Memory B cell (primary cell): ENCODE measurements at regions not wholly inside any gene's neighbourhood (a gene's known extent, or its start where the extent isn't known, plus 50 kb on each side); places are given as distances from the start of the nearest gene placed in this dataset.

Experiments
- ATAC-seq: fragments of 150-1000 bp; cut with Tn5 transposase; 2 replicates; pipeline ENCODE4 v1.10.0; 2021; ENCODE audit warnings: low read depth, mild to moderate bottlenecking, moderate library complexity
- DNase-seq, 2 donors: peaks; one replicate each; pipeline ENCODE4 v3.0.0; 2022; ENCODE audit warnings: low spot score in 2 of 2
- H3K27ac Mint-ChIP-seq: one replicate; pipeline ENCODE4 v1.8.0; 2022; ENCODE audit warnings: mild to moderate bottlenecking, moderate library complexity, mixed read lengths
- H3K27me3 Mint-ChIP-seq: one replicate; pipeline ENCODE4 v1.8.0; 2022; ENCODE audit warnings: mixed read lengths
- H3K36me3 Mint-ChIP-seq: one replicate; pipeline ENCODE4 v1.8.0; 2022; ENCODE audit warnings: mild to moderate bottlenecking, mixed read lengths
- H3K4me1 Mint-ChIP-seq: one replicate; pipeline ENCODE4 v1.8.0; 2022; ENCODE audit warnings: mixed read lengths
- H3K4me3 Mint-ChIP-seq: one replicate; pipeline ENCODE4 v1.8.0; 2022; ENCODE audit warnings: mild to moderate bottlenecking, moderate library complexity, mixed read lengths
- H3K9me3 Mint-ChIP-seq: one replicate; pipeline ENCODE4 v1.8.0; 2022; ENCODE audit warnings: mixed read lengths

- H3K4me1 Mint-ChIP-seq: no peaks in the 10 kb centered on the region
- H3K27me3 Mint-ChIP-seq: peaks cover 7% of the 10 kb centered on the region
- no peak overlapping the region for H3K4me3 Mint-ChIP-seq
- H3K9me3 Mint-ChIP-seq: no peaks in the 10 kb centered on the region
- no peaks in the 10 kb centered on the region for H3K36me3 Mint-ChIP-seq
- ATAC-seq (no peak), DNase-seq (no peak)
- no peak overlapping the region for H3K27ac Mint-ChIP-seq
Measured at GRCh38 chr9:1217076-1217475, 166.9 kb downstream of the DMRT2 start.

GRCh38 chr9:1219284-1219683 is 169.1 kb downstream of the DMRT2 start:
- Mint-ChIP-seq H3K27me3 (peaks cover 7% of the 10 kb centered on the region), H3K4me3 (no peak overlapping the region), H3K36me3 (no peaks in the 10 kb centered on the region), H3K4me1 (no peaks in the 10 kb centered on the region), H3K9me3 (no peaks in the 10 kb centered on the region), H3K27ac (no peak overlapping the region)
- DNase-seq: no peak
- no peak for ATAC-seq

GRCh38 chr9:1221298-1221697 is 171.1 kb downstream of the DMRT2 start:
- ATAC-seq (no peak), DNase-seq (no peak)
- H3K27me3 Mint-ChIP-seq: peaks cover 7% of the 10 kb centered on the region
- no peaks in the 10 kb centered on the region for H3K9me3 Mint-ChIP-seq
- no peaks in the 10 kb centered on the region for H3K36me3 Mint-ChIP-seq
- no peak overlapping the region for H3K4me3 Mint-ChIP-seq
- H3K4me1 Mint-ChIP-seq: no peaks in the 10 kb centered on the region
- no peak overlapping the region for H3K27ac Mint-ChIP-seq

GRCh38 chr9:1222511-1222910 is 172.4 kb downstream of the DMRT2 start:
- no peaks in the 10 kb centered on the region for H3K4me1 Mint-ChIP-seq
- DNase-seq: no peak

GRCh38 chr9:1231998-1232919 is 182.1 kb downstream of the DMRT2 start:
- no peak overlapping the region for H3K27ac Mint-ChIP-seq
- H3K4me1 Mint-ChIP-seq: no peaks in the 10 kb centered on the region
- peaks cover 3% of the 10 kb centered on the region for H3K27me3 Mint-ChIP-seq
- no peak for DNase-seq
- no peak for ATAC-seq
- no peaks in the 10 kb centered on the region for H3K9me3 Mint-ChIP-seq
- H3K36me3 Mint-ChIP-seq: no peaks in the 10 kb centered on the region
- no peak overlapping the region for H3K4me3 Mint-ChIP-seq

More at GRCh38 chr9:1222511-1222910, 172.4 kb downstream of the DMRT2 start:
- ATAC-seq: no peak
- H3K36me3 Mint-ChIP-seq: no peaks in the 10 kb centered on the region
- no peak overlapping the region for H3K4me3 Mint-ChIP-seq
- no peak overlapping the region for H3K27ac Mint-ChIP-seq
- no peaks in the 10 kb centered on the region for H3K9me3 Mint-ChIP-seq
- peaks cover 7% of the 10 kb centered on the region for H3K27me3 Mint-ChIP-seq

GRCh38 chr9:1233568-1233967 is 183.4 kb downstream of the DMRT2 start:
- ATAC-seq (no peak), DNase-seq (no peak)
- Mint-ChIP-seq H3K27me3 (peaks cover 3% of the 10 kb centered on the region), H3K36me3 (no peaks in the 10 kb centered on the region), H3K27ac (no peak overlapping the region), H3K4me3 (no peak overlapping the region), H3K9me3 (no peaks in the 10 kb centered on the region), H3K4me1 (no peaks in the 10 kb centered on the region)

GRCh38 chr9:1235650-1236049 is 185.5 kb downstream of the DMRT2 start:
- Mint-ChIP-seq H3K9me3 (no peaks in the 10 kb centered on the region), H3K4me1 (no peaks in the 10 kb centered on the region)

GRCh38 chr9:1236061-1236460 is 185.9 kb downstream of the DMRT2 start:
- H3K27ac Mint-ChIP-seq: no peak overlapping the region
- H3K27me3 Mint-ChIP-seq: peaks cover 3% of the 10 kb centered on the region
- H3K36me3 Mint-ChIP-seq: no peaks in the 10 kb centered on the region
- ATAC-seq (no peak), DNase-seq (no peak)
- no peaks in the 10 kb centered on the region for H3K9me3 Mint-ChIP-seq
- no peaks in the 10 kb centered on the region for H3K4me1 Mint-ChIP-seq
- H3K4me3 Mint-ChIP-seq: no peak overlapping the region

More at GRCh38 chr9:1235650-1236049, 185.5 kb downstream of the DMRT2 start:
- peaks cover 3% of the 10 kb centered on the region for H3K27me3 Mint-ChIP-seq
- no peak overlapping the region for H3K4me3 Mint-ChIP-seq
- H3K27ac Mint-ChIP-seq: no peak overlapping the region
- ATAC-seq: no peak
- DNase-seq: no peak
- no peaks in the 10 kb centered on the region for H3K36me3 Mint-ChIP-seq

- Mint-ChIP-seq H3K27ac (no peak overlapping the region), H3K4me1 (no peaks in the 10 kb centered on the region), H3K4me3 (no peak overlapping the region), H3K27me3 (peaks cover 3% of the 10 kb centered on the region), H3K36me3 (no peaks in the 10 kb centered on the region), H3K9me3 (no peaks in the 10 kb centered on the region)
- DNase-seq (no peak), ATAC-seq (no peak)
Measured at GRCh38 chr9:1238407-1238806, 188.2 kb downstream of the DMRT2 start.

GRCh38 chr9:1248743-1249142 is 198.6 kb downstream of the DMRT2 start:
- H3K4me3 Mint-ChIP-seq: no peak overlapping the region
- H3K36me3 Mint-ChIP-seq: no peaks in the 10 kb centered on the region
- H3K4me1 Mint-ChIP-seq: peaks cover 2% of the 10 kb centered on the region
- no peaks in the 10 kb centered on the region for H3K27me3 Mint-ChIP-seq
- no peaks in the 10 kb centered on the region for H3K9me3 Mint-ChIP-seq
- DNase-seq (no peak), ATAC-seq (no peak)
- no peak overlapping the region for H3K27ac Mint-ChIP-seq

GRCh38 chr9:1253064-1253979 is 203.2 kb downstream of the DMRT2 start:
- H3K9me3 Mint-ChIP-seq: no peaks in the 10 kb centered on the region
- no peaks in the 10 kb centered on the region for H3K36me3 Mint-ChIP-seq
- no peak overlapping the region for H3K4me3 Mint-ChIP-seq
- DNase-seq (no peak), ATAC-seq (no peak)
- peaks cover 2% of the 10 kb centered on the region for H3K4me1 Mint-ChIP-seq
- H3K27ac Mint-ChIP-seq: no peak overlapping the region
- H3K27me3 Mint-ChIP-seq: peaks cover 2% of the 10 kb centered on the region

GRCh38 chr9:1254071-1254470 is 203.9 kb downstream of the DMRT2 start:
- no peak overlapping the region for H3K27ac Mint-ChIP-seq
- H3K4me1 Mint-ChIP-seq: peaks cover 2% of the 10 kb centered on the region
- no peak for ATAC-seq
- no peaks in the 10 kb centered on the region for H3K36me3 Mint-ChIP-seq
- no peak for DNase-seq
- no peaks in the 10 kb centered on the region for H3K9me3 Mint-ChIP-seq
- no peak overlapping the region for H3K4me3 Mint-ChIP-seq
- peaks cover 2% of the 10 kb centered on the region for H3K27me3 Mint-ChIP-seq

- H3K9me3 Mint-ChIP-seq: no peaks in the 10 kb centered on the region
- DNase-seq (no peak), ATAC-seq (no peak)
- no peaks in the 10 kb centered on the region for H3K36me3 Mint-ChIP-seq
- peaks cover 2% of the 10 kb centered on the region for H3K27me3 Mint-ChIP-seq
- H3K27ac Mint-ChIP-seq: no peak overlapping the region
- H3K4me3 Mint-ChIP-seq: no peak overlapping the region
- H3K4me1 Mint-ChIP-seq: peaks cover 2% of the 10 kb centered on the region
Measured at GRCh38 chr9:1256178-1256577, 206.0 kb downstream of the DMRT2 start.

GRCh38 chr9:1261266-1261665 is 211.1 kb downstream of the DMRT2 start:
- peaks cover 2% of the 10 kb centered on the region for H3K27me3 Mint-ChIP-seq
- DNase-seq: no peak
- H3K27ac Mint-ChIP-seq: no peak overlapping the region
- H3K36me3 Mint-ChIP-seq: no peaks in the 10 kb centered on the region
- H3K4me1 Mint-ChIP-seq: no peaks in the 10 kb centered on the region
- H3K9me3 Mint-ChIP-seq: no peaks in the 10 kb centered on the region
- H3K4me3 Mint-ChIP-seq: no peak overlapping the region
- no peak for ATAC-seq
